Endothelial cell (in vitro differentiated cells): ENCODE measurements at regions not wholly inside any gene's neighbourhood (a gene's known extent, or its start where the extent isn't known, plus 50 kb on each side); places are given as distances from the start of the nearest gene placed in this dataset.

Experiments used
- DNase-seq: peaks from one replicate; pipeline ENCODE4 v3.0.0; 2021; ENCODE audit warnings: low spot score
- H3K27ac Mint-ChIP-seq: one replicate; pipeline ENCODE4 v1.8.0; 2021; ENCODE audit warnings: mixed read lengths, inconsistent platforms; ENCODE audit not compliant: unreplicated experiment
- H3K27me3 Mint-ChIP-seq: one replicate; pipeline ENCODE4 v1.8.0; 2021; ENCODE audit warnings: mild to moderate bottlenecking, moderate library complexity, mixed read lengths, inconsistent platforms; ENCODE audit not compliant: unreplicated experiment
- H3K36me3 Mint-ChIP-seq: one replicate; pipeline ENCODE4 v1.8.0; 2021; ENCODE audit warnings: mild to moderate bottlenecking, low read depth, mixed read lengths, inconsistent platforms; ENCODE audit not compliant: unreplicated experiment
- H3K4me1 Mint-ChIP-seq: one replicate; pipeline ENCODE4 v1.8.0; 2021; ENCODE audit warnings: mild to moderate bottlenecking, mixed read lengths, inconsistent platforms; ENCODE audit not compliant: unreplicated experiment
- H3K4me3 Mint-ChIP-seq: one replicate; pipeline ENCODE4 v1.8.0; 2021; ENCODE audit warnings: mild to moderate bottlenecking, mixed read lengths, inconsistent platforms; ENCODE audit not compliant: unreplicated experiment
- H3K9me3 Mint-ChIP-seq: one replicate; pipeline ENCODE4 v1.8.0; 2021; ENCODE audit warnings: mixed read lengths, inconsistent platforms; ENCODE audit not compliant: unreplicated experiment
- CTCF ChIP-seq: fragments of 200-600 bp; sonication (generic); IDR thresholded peaks from one replicate; pipeline ENCODE4 v1.5.0; 2021; ENCODE audit warnings: antibody characterized with exemption; ENCODE audit not compliant: unreplicated experiment

GRCh38 chr3:150140614-150141321 is 170.1 kb upstream of the PFN2 start:
- Mint-ChIP-seq H3K36me3 (no peaks in the 10 kb centered on the region), H3K9me3 (no peaks in the 10 kb centered on the region), H3K4me3 (no peak overlapping the region), H3K4me1 (no peaks in the 10 kb centered on the region), H3K27ac (no peak overlapping the region), H3K27me3 (no peaks in the 10 kb centered on the region)
- no peak for DNase-seq
- TF ChIP-seq CTCF: no peak

- Mint-ChIP-seq H3K27me3 (peaks cover 2% of the 10 kb centered on the region), H3K27ac (no peak overlapping the region)
- no peak for TF ChIP-seq CTCF
These were observed 168.1 kb upstream of the PFN2 start for GRCh38 chr3:150138824-150139223.

GRCh38 chr3:150136242-150136641 is 165.5 kb upstream of the PFN2 start:
- TF ChIP-seq CTCF: no peak
- H3K27me3 Mint-ChIP-seq: peaks cover 2% of the 10 kb centered on the region
- DNase-seq: no peak
- no peaks in the 10 kb centered on the region for H3K4me1 Mint-ChIP-seq
- no peaks in the 10 kb centered on the region for H3K36me3 Mint-ChIP-seq
- no peak overlapping the region for H3K27ac Mint-ChIP-seq
- no peaks in the 10 kb centered on the region for H3K9me3 Mint-ChIP-seq
- no peak overlapping the region for H3K4me3 Mint-ChIP-seq

More at GRCh38 chr3:150138824-150139223, 168.1 kb upstream of the PFN2 start:
- H3K36me3 Mint-ChIP-seq: no peaks in the 10 kb centered on the region
- H3K9me3 Mint-ChIP-seq: no peaks in the 10 kb centered on the region
- no peak overlapping the region for H3K4me3 Mint-ChIP-seq
- no peak for DNase-seq
- no peaks in the 10 kb centered on the region for H3K4me1 Mint-ChIP-seq

- no peaks in the 10 kb centered on the region for H3K9me3 Mint-ChIP-seq
- H3K4me1 Mint-ChIP-seq: no peaks in the 10 kb centered on the region
- no peak overlapping the region for H3K27ac Mint-ChIP-seq
- peaks cover 2% of the 10 kb centered on the region for H3K27me3 Mint-ChIP-seq
- DNase-seq: no peak
- no peak for TF ChIP-seq CTCF
- no peaks in the 10 kb centered on the region for H3K36me3 Mint-ChIP-seq
- H3K4me3 Mint-ChIP-seq: no peak overlapping the region
These were observed 164.6 kb upstream of the PFN2 start for GRCh38 chr3:150135287-150135721.

- peaks cover 2% of the 10 kb centered on the region for H3K27me3 Mint-ChIP-seq
- H3K27ac Mint-ChIP-seq: no peak overlapping the region
- no peaks in the 10 kb centered on the region for H3K4me1 Mint-ChIP-seq
- H3K4me3 Mint-ChIP-seq: no peak overlapping the region
- no peaks in the 10 kb centered on the region for H3K36me3 Mint-ChIP-seq
- DNase-seq: no peak
- TF ChIP-seq CTCF: no peak
- no peaks in the 10 kb centered on the region for H3K9me3 Mint-ChIP-seq
These were observed 162.6 kb upstream of the PFN2 start for GRCh38 chr3:150133293-150133692.
